ENCODE measurements at regions not wholly inside any gene's neighbourhood (a gene's known extent, or its start where the extent isn't known, plus 50 kb on each side); places are given as distances from the start of the nearest gene placed in this dataset.
"Not testable (repeated sequence)": the region's sequence is repeated elsewhere in the genome, so short reads cannot be mapped to it uniquely, and the experiment has no call there.

GRCh38 chr2:194539425-194539824 lies 1117.6 kb upstream of the SLC39A10 start:
- no peak for DNase-seq (ENCODE audit: low read depth)

GRCh38 chr2:194526121-194526520 lies 1130.9 kb upstream of the SLC39A10 start:
- DNase-seq (ENCODE audit: low read depth): no peak

- DNase-seq (ENCODE audit: low read depth): no peak
Observed at GRCh38 chr2:194514281-194514680, 1142.7 kb upstream of the SLC39A10 start.

- DNase-seq (ENCODE audit: low read depth): not testable (repeated sequence)
Observed at GRCh38 chr2:194511070-194511469, 1146.0 kb upstream of the SLC39A10 start.

GRCh38 chr2:194504876-194505275 lies 1152.2 kb upstream of the SLC39A10 start:
- not testable (repeated sequence) for DNase-seq (ENCODE audit: low read depth)

- DNase-seq (ENCODE audit: low read depth): peak; percentile 1
Observed at GRCh38 chr2:194495046-194495445, 1162.0 kb upstream of the SLC39A10 start.

GRCh38 chr2:194494401-194494800 lies 1162.6 kb upstream of the SLC39A10 start:
- DNase-seq (ENCODE audit: low read depth): no peak

GRCh38 chr2:194491409-194492115 lies 1165.5 kb upstream of the SLC39A10 start:
- DNase-seq (ENCODE audit: low read depth): no peak

- DNase-seq (ENCODE audit: low read depth): no peak
Observed at GRCh38 chr2:194486326-194486725, 1170.7 kb upstream of the SLC39A10 start.

GRCh38 chr2:194483041-194483440 lies 1174.0 kb upstream of the SLC39A10 start:
- no peak for DNase-seq (ENCODE audit: low read depth)

- DNase-seq (ENCODE audit: low read depth): no peak
Observed at GRCh38 chr2:194465641-194466040, 1191.4 kb upstream of the SLC39A10 start.

- DNase-seq (ENCODE audit: low read depth): no peak
Observed at GRCh38 chr2:194464964-194465638, 1191.9 kb upstream of the SLC39A10 start.

- DNase-seq (ENCODE audit: low read depth): not testable (repeated sequence)
Observed at GRCh38 chr2:194462883-194463282, 1194.1 kb upstream of the SLC39A10 start.

- no peak for DNase-seq (ENCODE audit: low read depth)
Observed at GRCh38 chr2:194455358-194455757, 1201.7 kb upstream of the SLC39A10 start.

GRCh38 chr2:194452504-194452903 lies 1204.5 kb upstream of the SLC39A10 start:
- DNase-seq (ENCODE audit: low read depth): no peak

- DNase-seq (ENCODE audit: low read depth): no peak
Observed at GRCh38 chr2:194445226-194445625, 1211.8 kb upstream of the SLC39A10 start.

GRCh38 chr2:194443926-194444325 lies 1213.1 kb upstream of the SLC39A10 start:
- DNase-seq (ENCODE audit: low read depth): no peak

- no peak for DNase-seq (ENCODE audit: low read depth)
Observed at GRCh38 chr2:194424683-194425209, 1232.3 kb upstream of the SLC39A10 start.

- no peak for DNase-seq (ENCODE audit: low read depth)
Observed at GRCh38 chr2:194411221-194411620, 1245.8 kb upstream of the SLC39A10 start.

GRCh38 chr2:194395818-194396217 lies 1261.2 kb upstream of the SLC39A10 start:
- no peak for DNase-seq (ENCODE audit: low read depth)

GRCh38 chr2:194385376-194385775 lies 1271.7 kb upstream of the SLC39A10 start:
- DNase-seq (ENCODE audit: low read depth): no peak

GRCh38 chr2:194383401-194383800 lies 1273.6 kb upstream of the SLC39A10 start:
- no peak for DNase-seq (ENCODE audit: low read depth)

- no peak for DNase-seq (ENCODE audit: low read depth)
Observed at GRCh38 chr2:194382221-194382620, 1274.8 kb upstream of the SLC39A10 start.

Measured in iris pigment epithelial cell (primary cell).